22Rv1 (cell line): ENCODE measurements at regions not wholly inside any gene's neighbourhood (a gene's known extent, or its start where the extent isn't known, plus 50 kb on each side); places are given as distances from the start of the nearest gene placed in this dataset.

Experiments
- H3K27ac ChIP-seq: fragments of 450-650 bp; 2 replicates; pipeline ENCODE4 v1.5.1; 2017
- ZFX ChIP-seq: fragments of 450-650 bp; IDR thresholded peaks from 2 replicates; pipeline ENCODE4 v1.6.1; 2017; ENCODE audit warnings: antibody characterized with exemption, borderline replicate concordance
- TF ChIP-seq, protein P1 (sequence below): fragments of 450-650 bp; IDR thresholded peaks from 2 replicates; pipeline ENCODE4 v1.5.1; 2017; ENCODE audit warnings: mild to moderate bottlenecking

DNA sequence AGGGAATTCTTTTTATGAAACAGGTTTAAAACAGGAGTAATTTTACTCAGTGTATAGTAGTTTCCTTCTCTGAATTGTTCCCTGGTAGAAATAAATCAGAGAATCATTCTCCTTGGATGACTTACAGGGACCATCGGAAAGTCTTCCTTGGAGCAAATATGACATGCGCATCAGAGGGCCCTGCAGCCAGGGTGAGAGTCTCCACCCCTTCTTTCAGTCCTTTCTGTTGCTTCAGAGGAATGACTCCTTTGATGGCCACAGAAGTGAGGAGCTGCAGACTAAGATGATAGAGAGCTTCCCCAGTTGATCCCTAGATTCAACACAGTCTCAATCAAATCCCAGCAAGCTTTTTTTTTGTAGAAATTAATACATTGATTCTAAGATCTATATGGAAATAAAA, 294.8 kb upstream of the UMPS start:
- no peak overlapping the region for H3K27ac ChIP-seq
- no peak for TF ChIP-seq ZFX
- TF ChIP-seq, protein P1, sequence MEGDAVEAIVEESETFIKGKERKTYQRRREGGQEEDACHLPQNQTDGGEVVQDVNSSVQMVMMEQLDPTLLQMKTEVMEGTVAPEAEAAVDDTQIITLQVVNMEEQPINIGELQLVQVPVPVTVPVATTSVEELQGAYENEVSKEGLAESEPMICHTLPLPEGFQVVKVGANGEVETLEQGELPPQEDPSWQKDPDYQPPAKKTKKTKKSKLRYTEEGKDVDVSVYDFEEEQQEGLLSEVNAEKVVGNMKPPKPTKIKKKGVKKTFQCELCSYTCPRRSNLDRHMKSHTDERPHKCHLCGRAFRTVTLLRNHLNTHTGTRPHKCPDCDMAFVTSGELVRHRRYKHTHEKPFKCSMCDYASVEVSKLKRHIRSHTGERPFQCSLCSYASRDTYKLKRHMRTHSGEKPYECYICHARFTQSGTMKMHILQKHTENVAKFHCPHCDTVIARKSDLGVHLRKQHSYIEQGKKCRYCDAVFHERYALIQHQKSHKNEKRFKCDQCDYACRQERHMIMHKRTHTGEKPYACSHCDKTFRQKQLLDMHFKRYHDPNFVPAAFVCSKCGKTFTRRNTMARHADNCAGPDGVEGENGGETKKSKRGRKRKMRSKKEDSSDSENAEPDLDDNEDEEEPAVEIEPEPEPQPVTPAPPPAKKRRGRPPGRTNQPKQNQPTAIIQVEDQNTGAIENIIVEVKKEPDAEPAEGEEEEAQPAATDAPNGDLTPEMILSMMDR = no peak

DNA sequence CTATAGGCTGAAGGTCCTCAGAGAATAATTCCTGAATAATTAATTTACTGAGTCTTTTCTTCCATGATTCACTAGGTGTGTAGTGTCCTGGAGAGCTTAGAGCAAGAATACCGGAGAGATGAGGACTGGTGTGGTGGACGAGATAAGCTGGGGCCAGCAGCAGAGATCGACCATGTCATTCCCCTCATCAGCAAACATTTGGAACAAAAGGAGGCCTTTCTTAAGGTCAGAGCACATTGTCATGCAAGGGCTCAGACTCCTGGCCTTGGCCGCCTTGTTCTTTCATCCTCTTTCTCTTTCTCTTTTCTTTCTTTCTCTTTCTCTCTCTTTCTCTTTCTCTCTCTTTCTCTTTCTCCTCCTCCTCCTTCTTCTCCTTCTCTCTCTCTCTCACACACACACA, 291.4 kb upstream of the UMPS start:
- TF ChIP-seq ZFX = no peak
- TF ChIP-seq, protein P1 = no peak
- no peak overlapping the region for H3K27ac ChIP-seq

DNA sequence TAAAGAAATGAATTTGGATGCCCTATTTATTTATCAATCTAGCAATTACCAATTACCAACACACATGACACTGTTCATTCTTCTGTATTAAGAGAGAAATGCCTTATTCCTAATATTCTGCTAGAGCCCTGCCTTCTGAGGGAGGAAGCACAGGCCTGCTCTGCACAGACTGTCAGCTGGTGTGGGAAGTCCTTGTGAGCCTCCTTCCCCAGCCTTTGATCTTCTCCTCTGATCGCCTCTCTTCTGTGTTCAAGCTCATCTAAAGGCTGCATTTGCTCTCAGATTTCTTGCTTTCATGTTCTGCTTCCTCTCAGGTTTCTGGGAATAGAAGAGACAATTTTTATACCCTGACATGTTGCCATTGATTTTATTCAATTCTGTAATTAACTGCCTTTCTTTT, 290.6 kb upstream of the UMPS start:
- no peak overlapping the region for H3K27ac ChIP-seq
- no peak for TF ChIP-seq ZFX
- TF ChIP-seq, protein P1 = no peak

DNA sequence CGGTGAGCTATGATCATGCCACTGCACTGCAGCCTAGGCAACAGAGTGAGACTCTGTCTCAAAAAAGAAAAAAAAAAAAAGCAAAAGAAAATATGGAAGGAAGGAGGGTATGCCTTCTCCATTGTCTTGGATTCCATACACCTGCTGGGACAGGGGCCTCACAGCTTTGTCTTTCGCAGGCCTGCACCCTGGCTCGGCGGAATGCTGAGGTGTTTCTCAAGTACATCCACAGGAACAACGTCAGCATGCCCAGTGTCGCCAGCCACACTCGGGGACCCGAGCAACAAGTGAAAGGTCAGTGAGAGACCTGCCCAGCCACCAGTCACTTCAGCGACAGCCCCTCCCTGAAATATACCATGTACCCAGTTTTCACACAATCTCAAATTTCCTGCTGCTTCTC, 288.5 kb upstream of the UMPS start:
- no peak overlapping the region for H3K27ac ChIP-seq
- TF ChIP-seq ZFX = no peak
- TF ChIP-seq, protein P1 = no peak

DNA sequence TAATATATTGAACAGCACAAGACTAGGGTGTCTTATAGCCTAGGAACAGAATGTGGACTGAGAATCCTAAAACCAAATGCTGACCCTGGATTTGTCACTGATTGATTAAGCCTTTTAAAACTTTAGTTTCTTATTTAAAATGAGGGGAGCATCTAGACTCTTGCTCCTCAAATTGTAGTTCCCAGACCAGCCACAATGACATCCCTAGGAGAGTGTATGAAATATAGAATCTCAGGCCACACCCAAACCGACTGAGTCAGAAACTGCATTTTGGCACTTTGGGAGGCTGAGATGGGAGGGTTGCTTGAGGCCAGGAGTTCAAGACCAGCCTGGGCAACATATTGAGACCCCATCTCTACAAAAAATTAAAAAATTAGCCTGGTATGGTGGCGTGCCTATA, 287.8 kb upstream of the UMPS start:
- TF ChIP-seq ZFX = no peak
- TF ChIP-seq, protein P1 = no peak
- no peak overlapping the region for H3K27ac ChIP-seq

DNA sequence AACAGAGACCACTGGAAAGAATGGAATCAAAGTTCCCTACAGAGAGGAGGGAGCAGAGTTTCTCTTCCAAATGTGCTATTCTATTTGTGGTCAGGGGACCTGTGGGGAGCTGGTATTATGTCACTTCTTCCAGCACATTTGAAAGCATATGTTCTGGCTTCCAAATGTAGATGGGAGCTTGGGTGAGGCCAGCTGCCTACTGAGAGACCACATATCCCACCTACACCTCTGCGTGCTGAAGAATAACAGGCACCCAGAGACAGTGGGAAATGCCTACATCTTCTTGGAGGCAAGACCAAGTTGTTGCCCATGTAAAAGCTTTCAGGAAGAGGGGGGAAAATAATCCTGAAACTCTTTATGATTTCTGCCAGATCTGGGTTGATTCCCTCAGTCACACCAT, 286.8 kb upstream of the UMPS start:
- no peak overlapping the region for H3K27ac ChIP-seq
- TF ChIP-seq, protein P1 = no peak
- TF ChIP-seq ZFX = no peak

DNA sequence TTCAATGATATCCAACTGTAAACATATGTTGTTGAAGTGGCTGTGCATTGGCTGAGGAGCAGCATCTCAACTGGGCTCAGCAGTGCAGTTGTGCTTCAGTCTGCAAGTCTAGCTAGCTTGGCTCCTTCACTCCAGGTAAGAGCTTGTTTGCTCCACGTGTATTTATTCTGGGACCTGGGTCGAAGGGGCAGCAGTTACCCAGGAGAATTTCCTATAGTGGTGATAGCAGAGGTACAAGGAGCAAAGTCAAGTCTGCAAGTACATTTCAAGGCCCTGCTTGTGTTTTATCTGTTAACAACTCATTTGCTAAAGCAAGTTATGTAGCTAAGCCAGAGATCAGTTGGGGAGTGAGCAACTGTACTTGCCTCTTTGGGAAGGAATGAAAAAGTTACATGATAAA, 286.2 kb upstream of the UMPS start:
- no peak overlapping the region for H3K27ac ChIP-seq
- TF ChIP-seq ZFX = no peak
- TF ChIP-seq, protein P1 = no peak
